Neural cell (in vitro differentiated cells): ENCODE measurements at regions not wholly inside any gene's neighbourhood (a gene's known extent, or its start where the extent isn't known, plus 50 kb on each side); places are given as distances from the start of the nearest gene placed in this dataset.

ENCODE experiments used
- H2AFZ ChIP-seq: fragments of 200-600, 300-800 bp; sonication (generic), shearing (Covaris generic); 2 replicates; pipeline ENCODE4 v1.6.0; 2014; ENCODE audit warnings: low read depth, mild to moderate bottlenecking, antibody characterized with exemption, low read length, moderate library complexity
- H3F3A ChIP-seq: fragments of 200-600 bp; shearing (Covaris generic); 2 replicates; pipeline ENCODE4 v1.6.1; 2016; ENCODE audit warnings: mild to moderate bottlenecking, moderate library complexity, mixed read lengths, antibody characterized with exemption, low read length; ENCODE audit not compliant: insufficient read depth, poor library complexity, severe bottlenecking
- H3K27ac ChIP-seq: fragments of 200-600, 300-800 bp; sonication (generic), shearing (Covaris generic); 2 replicates; pipeline ENCODE4 v1.5.1; 2014; ENCODE audit warnings: mild to moderate bottlenecking, low read length, moderate library complexity
- H3K27me3 ChIP-seq: fragments of 300-800, 200-600 bp; sonication (generic), shearing (Covaris generic); 2 replicates; pipeline ENCODE4 v1.6.0; 2014; ENCODE audit warnings: mild to moderate bottlenecking, low read depth, low read length, moderate library complexity; ENCODE audit not compliant: insufficient read depth
- H3K36me3 ChIP-seq: fragments of 300-800, 200-600 bp; sonication (generic), shearing (Covaris generic); 2 replicates; pipeline ENCODE4 v1.5.1; 2014; ENCODE audit warnings: mild to moderate bottlenecking, antibody characterized with exemption, low read length, moderate library complexity; ENCODE audit not compliant: insufficient read depth
- H3K4me2 ChIP-seq: fragments of 300-800, 200-600 bp; sonication (generic), shearing (Covaris generic); 2 replicates; pipeline ENCODE4 v1.6.0; 2014; ENCODE audit warnings: mild to moderate bottlenecking, low read length
- H3K4me3 ChIP-seq: fragments of 300-800, 200-600 bp; sonication (generic), shearing (Covaris generic); 2 replicates; pipeline ENCODE4 v1.5.1; 2014; ENCODE audit warnings: mild to moderate bottlenecking, low read length, moderate library complexity
- H3K79me2 ChIP-seq: fragments of 200-600 bp; shearing (Covaris generic); replicated peaks from 2 replicates; pipeline ENCODE4 v1.6.0; 2014; ENCODE audit warnings: mild to moderate bottlenecking, low read length, moderate library complexity; ENCODE audit not compliant: insufficient read depth
- H3K9ac ChIP-seq: fragments of 300-800, 200-600 bp; sonication (generic), shearing (Covaris generic); 2 replicates; pipeline ENCODE4 v1.6.1; 2016; ENCODE audit warnings: mild to moderate bottlenecking, low read length, mixed read lengths
- H3K9me2 ChIP-seq: fragments of 200-600 bp; shearing (Covaris generic); 2 replicates; pipeline ENCODE4 v1.6.1; 2016; ENCODE audit warnings: mild to moderate bottlenecking, low read length, mixed read lengths; ENCODE audit not compliant: insufficient read depth
- H3K9me3 ChIP-seq: fragments of 200-600, 300-800 bp; sonication (generic), shearing (Covaris generic); 2 replicates; pipeline ENCODE4 v1.6.1; 2016; ENCODE audit warnings: mild to moderate bottlenecking, mixed run types, low read length, moderate library complexity, mixed read lengths
- H4K20me1 ChIP-seq: fragments of 200-600 bp; shearing (Covaris generic); 2 replicates; pipeline ENCODE4 v1.6.1; 2016; ENCODE audit warnings: mild to moderate bottlenecking, mixed run types; ENCODE audit not compliant: insufficient read depth
- CTCF ChIP-seq: fragments of 450-650 bp; IDR thresholded peaks from 2 replicates; pipeline ENCODE4 v1.5.1; 2014; ENCODE audit warnings: antibody characterized with exemption, mild to moderate bottlenecking, moderate library complexity; ENCODE audit not compliant: poor library complexity, severe bottlenecking
- EP300 ChIP-seq: fragments of 450-650 bp; conservative IDR thresholded peaks from 2 replicates; pipeline ENCODE4 v1.6.1; 2014; ENCODE audit warnings: antibody characterized with exemption, mild to moderate bottlenecking, moderate library complexity; ENCODE audit not compliant: poor library complexity, severe bottlenecking
- EZH2 ChIP-seq: fragments of 200-600, 300-800 bp; shearing (Covaris generic), sonication (generic); IDR thresholded peaks from 2 replicates; pipeline ENCODE4 v1.6.1; 2014; ENCODE audit warnings: antibody characterized with exemption, low read length, borderline replicate concordance, mild to moderate bottlenecking; ENCODE audit not compliant: insufficient read depth, poor library complexity, severe bottlenecking
- MXI1 ChIP-seq: fragments of 450-650 bp; conservative IDR thresholded peaks from 2 replicates; pipeline ENCODE4 v1.6.1; 2014; ENCODE audit warnings: antibody characterized with exemption, mild to moderate bottlenecking; ENCODE audit not compliant: poor library complexity, severe bottlenecking
- POLR2AphosphoS5 ChIP-seq: IDR thresholded peaks from 2 replicates; pipeline ENCODE4 v1.6.1; 2012
- RAD21 ChIP-seq: fragments of 450-650 bp; conservative IDR thresholded peaks from 2 replicates; pipeline ENCODE4 v1.6.1; 2014; ENCODE audit warnings: antibody characterized with exemption, mild to moderate bottlenecking, moderate library complexity
- REST ChIP-seq: IDR thresholded peaks from 2 replicates; pipeline ENCODE4 v1.6.1; 2012; ENCODE audit warnings: borderline replicate concordance
- SMC3 ChIP-seq: fragments of 450-650 bp; conservative IDR thresholded peaks from 2 replicates; pipeline ENCODE4 v1.6.1; 2014; ENCODE audit warnings: antibody characterized with exemption, mild to moderate bottlenecking, moderate library complexity; ENCODE audit not compliant: poor library complexity
- TAF1 ChIP-seq: IDR thresholded peaks from 2 replicates; pipeline ENCODE4 v1.6.1; 2012; ENCODE audit warnings: low read depth

- Histone ChIP-seq H3K4me2 (no peak overlapping the region), H3K9ac (no peak overlapping the region), H3K27me3 (no peaks in the 10 kb centered on the region), H3K27ac (no peak overlapping the region), H3K4me3 (no peak overlapping the region), H3K36me3 (no peaks in the 10 kb centered on the region), H3F3A (no peaks in the 10 kb centered on the region), H3K9me3 (no peaks in the 10 kb centered on the region), H3K9me2 (no peaks in the 10 kb centered on the region), H3K79me2 (no peaks in the 10 kb centered on the region), H4K20me1 (no peaks in the 10 kb centered on the region), H2AFZ (no peak overlapping the region)
- TF ChIP-seq MXI1: no peak
- no peak for TF ChIP-seq EZH2
- no peak for TF ChIP-seq SMC3
- no peak for TF ChIP-seq EP300
- TF ChIP-seq RAD21: no peak
- TF ChIP-seq POLR2AphosphoS5: no peak
- no peak for TF ChIP-seq REST
- no peak for TF ChIP-seq CTCF
- no peak for TF ChIP-seq TAF1
These were observed 83.2 kb upstream of the JAZF1 start for GRCh38 chr7:28263622-28264271.

GRCh38 chr7:28266402-28266801, 85.8 kb upstream of the JAZF1 start:
- no peaks in the 10 kb centered on the region for H3F3A ChIP-seq
- no peak overlapping the region for H3K4me3 ChIP-seq

More at GRCh38 chr7:28266402-28266801, 85.8 kb upstream of the JAZF1 start:
- Histone ChIP-seq H3K27me3 (no peaks in the 10 kb centered on the region), H3K9me2 (no peaks in the 10 kb centered on the region), H3K9me3 (no peaks in the 10 kb centered on the region), H3K4me2 (no peak overlapping the region), H3K27ac (no peak overlapping the region), H3K79me2 (no peaks in the 10 kb centered on the region), H3K36me3 (no peaks in the 10 kb centered on the region), H4K20me1 (no peaks in the 10 kb centered on the region), H3K9ac (no peak overlapping the region), H2AFZ (no peak overlapping the region)
- TF ChIP-seq REST: no peak
- no peak for TF ChIP-seq MXI1
- TF ChIP-seq SMC3: no peak
- no peak for TF ChIP-seq RAD21
- no peak for TF ChIP-seq POLR2AphosphoS5
- no peak for TF ChIP-seq TAF1
- TF ChIP-seq EZH2: no peak
- TF ChIP-seq CTCF: no peak
- no peak for TF ChIP-seq EP300
